HG02973 (cell line): ENCODE measurements at regions not wholly inside any gene's neighbourhood (a gene's known extent, or its start where the extent isn't known, plus 50 kb on each side); places are given as distances from the start of the nearest gene placed in this dataset.
"Not testable (repeated sequence)": the region's sequence is repeated elsewhere in the genome, so short reads cannot be mapped to it uniquely, and the experiment has no call there.

Experiments used
- ATAC-seq: cut with Tn5 transposase; IDR thresholded peaks from one replicate; pipeline ENCODE4 v1.9.1; 2021; ENCODE audit warnings: moderate library complexity; ENCODE audit not compliant: unreplicated experiment

DNA sequence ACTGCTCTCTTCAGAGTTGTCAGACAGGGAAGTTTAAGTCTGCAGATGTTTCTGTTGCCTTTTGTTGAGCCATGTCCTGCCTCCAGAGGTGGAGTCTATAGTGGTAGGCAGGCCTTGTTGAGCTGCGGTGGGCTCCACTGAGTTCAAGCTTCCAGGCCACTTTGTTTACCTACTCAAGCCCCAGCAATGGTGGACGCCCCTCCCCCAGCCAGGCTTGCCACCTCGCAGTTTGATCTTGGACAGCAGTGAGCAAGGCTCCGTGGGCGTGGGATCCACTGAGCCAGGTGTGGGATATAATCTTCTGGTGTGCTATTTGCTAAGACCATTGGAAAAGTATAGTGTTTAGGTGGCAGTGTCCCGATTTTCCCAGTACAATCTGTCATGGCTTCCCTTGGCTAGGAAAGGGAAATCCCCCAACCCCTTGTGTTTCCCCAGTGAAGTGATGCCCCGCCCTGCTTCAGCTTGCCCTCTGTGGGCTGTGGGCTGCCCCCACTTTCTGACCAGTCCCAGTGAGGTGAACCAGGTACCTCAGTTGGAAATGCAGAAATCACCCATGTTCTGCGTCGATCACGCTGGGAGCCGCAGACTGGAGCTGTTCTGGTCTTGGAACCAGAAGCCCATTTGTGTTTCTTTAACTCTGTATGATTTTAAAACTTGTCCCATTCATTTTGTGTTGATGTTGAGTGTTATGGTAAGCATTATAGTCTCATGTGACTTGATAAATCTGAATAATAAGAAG is 89.2 kb upstream of the CALCR start:
- no peak for ATAC-seq

DNA sequence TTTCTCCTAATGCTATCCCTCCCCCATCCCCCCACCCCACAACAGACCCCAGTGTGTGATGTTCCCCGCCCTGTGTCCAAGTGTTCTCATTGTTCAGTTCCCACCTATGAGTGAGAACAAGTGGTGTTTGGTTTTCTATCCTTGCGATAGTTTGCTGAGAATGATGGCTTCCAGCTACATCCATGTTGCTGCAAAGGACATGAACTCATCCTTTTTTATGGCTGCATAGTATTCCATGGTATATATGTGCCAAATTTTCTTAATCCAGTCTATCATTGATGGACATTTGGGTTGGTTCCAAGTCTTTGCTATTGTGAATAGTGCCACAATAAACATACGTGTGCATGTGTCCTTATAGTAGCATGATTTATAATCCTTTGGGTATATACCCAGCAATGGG is 83.6 kb upstream of the CALCR start:
- not testable (repeated sequence) for ATAC-seq

DNA sequence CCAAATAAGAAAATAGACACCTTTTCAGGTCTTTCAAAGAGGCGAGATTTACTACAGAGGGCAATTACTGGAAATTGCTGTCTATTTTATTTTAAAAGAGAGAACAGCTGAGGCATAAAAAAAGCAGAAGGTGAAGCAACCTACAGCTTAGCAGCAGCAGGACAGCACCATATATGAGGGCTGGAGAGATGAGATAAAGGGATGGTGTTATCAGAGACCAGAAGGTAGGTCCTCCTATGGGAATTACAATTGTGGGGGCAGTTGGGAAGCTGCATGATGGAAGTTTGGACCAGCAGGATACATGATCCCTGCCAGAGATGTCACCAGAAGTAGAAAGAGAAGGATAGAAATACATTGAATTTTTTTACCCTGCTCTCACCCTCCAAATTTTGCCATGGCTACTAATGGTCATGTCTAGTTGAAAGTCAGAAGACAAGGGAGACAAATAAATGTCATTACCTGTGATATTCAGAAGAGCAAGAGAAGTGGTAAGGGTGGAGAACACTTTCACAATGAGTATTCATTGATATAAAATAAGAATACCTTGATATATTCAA is 77.2 kb upstream of the CALCR start:
- ATAC-seq, result no peak

- no peak for ATAC-seq
Measured at GRCh38 chr7:93646538-93646937, 72.0 kb upstream of the CALCR start.

- ATAC-seq, result no peak
Measured at GRCh38 chr7:93636276-93636675, 61.8 kb upstream of the CALCR start.

DNA sequence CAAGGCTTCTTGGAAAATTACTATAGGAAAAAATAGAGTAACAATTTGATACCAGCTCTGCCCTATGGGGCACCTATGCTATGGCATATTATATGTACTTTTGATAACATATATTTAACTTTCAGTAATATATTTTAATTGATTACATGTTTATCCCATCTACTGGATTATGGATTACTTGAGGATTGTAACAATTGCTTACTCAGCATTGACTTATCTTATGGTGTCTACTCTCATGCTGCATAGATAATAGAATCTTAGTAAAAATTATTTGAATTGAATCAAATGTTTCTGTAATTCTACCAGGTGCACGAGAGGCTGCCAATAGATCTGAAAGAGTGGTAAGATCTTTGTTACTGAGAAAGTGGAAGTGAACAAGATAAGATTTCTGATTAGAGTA is 57.8 kb upstream of the CALCR start:
- no peak for ATAC-seq

DNA sequence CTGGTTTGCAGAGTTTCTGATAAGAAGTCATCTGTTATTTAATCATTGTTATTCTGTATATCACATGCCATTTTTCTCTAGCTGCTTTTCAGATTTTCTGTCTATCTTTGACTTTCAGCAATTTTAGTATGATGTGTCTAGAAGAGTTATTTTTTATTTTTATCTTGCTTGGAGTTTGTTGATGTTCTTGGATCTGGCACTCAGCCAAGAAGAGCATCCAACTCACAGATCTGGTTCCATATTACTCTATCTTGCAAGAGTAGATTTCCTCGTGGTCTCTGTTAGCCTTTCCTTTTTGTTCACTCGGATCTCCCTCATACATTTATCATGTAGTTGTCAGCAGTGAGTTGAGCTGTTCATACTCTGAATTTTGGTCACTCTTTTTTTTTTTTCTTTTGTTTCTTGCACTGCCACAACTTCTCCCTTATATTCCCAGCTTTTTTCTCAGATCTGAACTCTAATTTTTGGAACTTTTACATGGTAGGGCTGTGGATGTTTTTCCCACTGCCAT is 54.8 kb upstream of the CALCR start:
- ATAC-seq, result no peak

DNA sequence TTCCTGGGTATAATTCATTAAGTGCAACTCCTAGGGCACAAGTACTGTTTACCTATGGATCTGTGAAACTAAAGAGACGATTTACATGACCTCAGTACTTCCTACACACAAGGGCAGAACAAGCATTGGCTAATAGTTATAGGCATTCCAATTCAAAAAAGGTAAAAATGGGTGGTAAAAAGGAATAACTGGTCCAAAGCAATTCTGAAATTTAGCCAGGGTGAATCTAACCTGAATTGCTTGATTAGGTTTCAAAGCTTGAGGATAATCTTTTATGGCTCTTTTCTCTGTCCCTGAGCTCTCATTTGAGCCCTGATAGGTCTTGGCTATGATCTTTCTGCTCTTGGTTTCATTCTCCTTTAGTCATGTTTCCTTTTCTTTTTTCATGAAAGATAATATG is 52.3 kb upstream of the CALCR start:
- no peak for ATAC-seq
